KBM-7 (cell line): ENCODE measurements at regions not wholly inside any gene's neighbourhood (a gene's known extent, or its start where the extent isn't known, plus 50 kb on each side); places are given as distances from the start of the nearest gene placed in this dataset.

ENCODE experiments used
- DNase-seq: peaks from one replicate; pipeline ENCODE4 v3.0.0-alpha.2; 2015
- in situ Hi-C: fragments of 300-500 bp; cut with MboI; formaldehyde crosslinking; loops from 2 replicates; pipeline ENCODE4 v1.14.3; 2020; ENCODE audit warnings: low sequenced_read_pairs, low pct_unique_long_range_greater_than_20kb, mixed read lengths

GRCh38 chr11:113634940-113635575 lies 71.0 kb downstream of the TMPRSS5 start:
- in situ Hi-C loops: no loop called here
- DNase-seq: no peak

GRCh38 chr11:113632981-113633380 lies 73.1 kb downstream of the TMPRSS5 start:
- no peak for DNase-seq
- in situ Hi-C loops: no loop called here

GRCh38 chr11:113629562-113629961 lies 76.5 kb downstream of the TMPRSS5 start:
- in situ Hi-C loops: no loop called here
- no peak for DNase-seq

GRCh38 chr11:113628912-113629311 lies 77.2 kb downstream of the TMPRSS5 start:
- DNase-seq: no peak
- in situ Hi-C loops: no loop called here

GRCh38 chr11:113627946-113628345 lies 78.2 kb downstream of the TMPRSS5 start:
- in situ Hi-C loops: no loop called here
- no peak for DNase-seq

- DNase-seq: no peak
- in situ Hi-C loops: no loop called here
Measured at GRCh38 chr11:113627297-113627696, 78.8 kb downstream of the TMPRSS5 start.

- in situ Hi-C loops: no loop called here
- DNase-seq: no peak
Measured at GRCh38 chr11:113626736-113627135, 79.4 kb downstream of the TMPRSS5 start.

- in situ Hi-C loops: no loop called here
- no peak for DNase-seq
Measured at GRCh38 chr11:113623114-113623513, 83.0 kb downstream of the TMPRSS5 start.

GRCh38 chr11:113618360-113618759 lies 87.7 kb downstream of the TMPRSS5 start:
- in situ Hi-C loops: no loop called here
- no peak for DNase-seq

GRCh38 chr11:113615773-113616172 lies 90.3 kb downstream of the TMPRSS5 start:
- no peak for DNase-seq
- in situ Hi-C loops: no loop called here

- no peak for DNase-seq
- in situ Hi-C loops: no loop called here
Measured at GRCh38 chr11:113615098-113615497, 91.0 kb downstream of the TMPRSS5 start.

- in situ Hi-C loops: no loop called here
- no peak for DNase-seq
Measured at GRCh38 chr11:113614097-113614496, 92.0 kb downstream of the TMPRSS5 start.

GRCh38 chr11:113613619-113614018 lies 92.5 kb downstream of the TMPRSS5 start:
- in situ Hi-C loops: no loop called here
- peak; percentile 4 for DNase-seq

GRCh38 chr11:113604186-113604585 lies 101.9 kb downstream of the TMPRSS5 start:
- in situ Hi-C loops: no loop called here
- DNase-seq: no peak

GRCh38 chr11:113603277-113604059 lies 102.6 kb downstream of the TMPRSS5 start:
- no peak for DNase-seq
- in situ Hi-C loops: no loop called here

- in situ Hi-C loops: no loop called here
- DNase-seq: no peak
Measured at GRCh38 chr11:113602483-113602882, 103.6 kb downstream of the TMPRSS5 start.

- no peak for DNase-seq
- in situ Hi-C loops: no loop called here
Measured at GRCh38 chr11:113596658-113597057, 109.5 kb downstream of the TMPRSS5 start.

GRCh38 chr11:113595810-113596594 lies 110.1 kb downstream of the TMPRSS5 start:
- in situ Hi-C loops: no loop called here
- DNase-seq: no peak

GRCh38 chr11:113593698-113594308 lies 112.3 kb downstream of the TMPRSS5 start:
- in situ Hi-C loops: no loop called here
- no peak for DNase-seq

- in situ Hi-C loops: no loop called here
- no peak for DNase-seq
Measured at GRCh38 chr11:113591117-113591516, 115.0 kb downstream of the TMPRSS5 start.
